Lung (tissue), 11 donors: ENCODE measurements at regions not wholly inside any gene's neighbourhood (a gene's known extent, or its start where the extent isn't known, plus 50 kb on each side); places are given as distances from the start of the nearest gene placed in this dataset.

Experiments used
- ATAC-seq: fragments of 200-7000 bp; cut with Tn5 transposase; one replicate; pipeline ENCODE4 v1.9.1; 2020; ENCODE audit warnings: moderate number of reproducible peaks; ENCODE audit not compliant: insufficient read depth, low FRiP score
- DNase-seq, 3 donors: peaks; one replicate each; pipeline ENCODE4 v3.0.0-alpha.2; 2013 to 2017
- H3K27ac ChIP-seq, 2 donors: one replicate each; pipeline ENCODE4 v1.5.1; 2013; ENCODE audit warnings: mild to moderate bottlenecking in 2 of 2, moderate library complexity in 2 of 2, control low read depth in 1 of 2, inconsistent platforms in 1 of 2, low read depth in 1 of 2, low read length in 1 of 2
- H3K27me3 ChIP-seq, 3 donors: one replicate each; pipeline ENCODE4 v1.5.1; 2013; ENCODE audit warnings: low read length in 2 of 3; ENCODE audit not compliant: control insufficient read depth in 3 of 3, insufficient read depth in 3 of 3
- H3K36me3 ChIP-seq, 4 donors: one replicate each; pipeline ENCODE4 v1.5.1; 2013; ENCODE audit warnings: low read length in 4 of 4, mild to moderate bottlenecking in 1 of 4, moderate library complexity in 1 of 4; ENCODE audit not compliant: control insufficient read depth in 4 of 4, insufficient read depth in 4 of 4
- H3K4me1 ChIP-seq, 5 donors: one replicate each; pipeline ENCODE4 v1.5.1; 2013; ENCODE audit warnings: low read length in 5 of 5, mild to moderate bottlenecking in 2 of 5, moderate library complexity in 1 of 5; ENCODE audit not compliant: control insufficient read depth in 5 of 5, insufficient read depth in 5 of 5
- H3K4me3 ChIP-seq: one replicate; pipeline ENCODE4 v1.5.1; 2013; ENCODE audit warnings: mild to moderate bottlenecking, control low read depth, moderate library complexity
- H3K9ac ChIP-seq, 2 donors: one replicate each; pipeline ENCODE4 v1.5.1; 2013; ENCODE audit warnings: low read length in 2 of 2, control low read depth in 1 of 2; ENCODE audit not compliant: insufficient read depth in 1 of 2
- H3K9me3 ChIP-seq, 4 donors: one replicate each; pipeline ENCODE4 v1.5.1; 2013; ENCODE audit warnings: low read length in 3 of 4, mild to moderate bottlenecking in 1 of 4, moderate library complexity in 1 of 4; ENCODE audit not compliant: control insufficient read depth in 4 of 4, insufficient read depth in 3 of 4
- WGBS, 2 donors: extraction: QIAGEN DNeasy Blood & Tissue Kit; methylation state at CpG; one replicate each; pipeline ENCODE4 v1.1.7; 2013; 5-methylcytosine and 5-hydroxymethylcytosine counted together
- TF ChIP-seq, protein P1 (sequence below): IDR thresholded peaks from 2 replicates; pipeline ENCODE4 v1.5.1; 2012; ENCODE audit warnings: mild to moderate bottlenecking; ENCODE audit errors: control extremely low read depth, extremely low read depth
- donor health status: control.
- donor health status: control.
- donor health status: Bipolar disorder and iron deficiency.
- donor health status: healthy.
- donor health status: DM: yes; HTN: yes; CAD: no.

DNA sequence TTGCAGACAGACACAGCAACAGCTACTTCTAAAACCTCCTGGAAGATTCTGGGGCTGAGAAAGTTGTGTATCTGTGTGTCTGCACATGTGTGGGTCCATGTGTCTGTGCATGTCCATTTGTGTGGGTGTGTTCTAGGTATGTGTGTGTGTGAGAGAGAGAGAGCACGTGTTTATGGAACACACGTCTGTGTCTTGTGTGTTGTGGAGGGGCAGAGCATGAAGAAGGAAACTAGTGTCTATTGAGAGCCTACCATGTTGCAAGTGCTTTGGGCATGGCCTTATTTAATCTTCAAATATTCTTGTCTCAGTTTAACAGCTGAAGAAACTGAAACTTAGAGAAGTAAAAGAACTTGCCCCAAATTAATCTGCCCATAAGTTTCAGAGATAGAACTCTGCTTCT is 327.5 kb downstream of the UACA start:
- 80 to 86% methylated on average over 2 of the region's 2 CpGs for WGBS, 2 donors
- DNase-seq = no peak

DNA sequence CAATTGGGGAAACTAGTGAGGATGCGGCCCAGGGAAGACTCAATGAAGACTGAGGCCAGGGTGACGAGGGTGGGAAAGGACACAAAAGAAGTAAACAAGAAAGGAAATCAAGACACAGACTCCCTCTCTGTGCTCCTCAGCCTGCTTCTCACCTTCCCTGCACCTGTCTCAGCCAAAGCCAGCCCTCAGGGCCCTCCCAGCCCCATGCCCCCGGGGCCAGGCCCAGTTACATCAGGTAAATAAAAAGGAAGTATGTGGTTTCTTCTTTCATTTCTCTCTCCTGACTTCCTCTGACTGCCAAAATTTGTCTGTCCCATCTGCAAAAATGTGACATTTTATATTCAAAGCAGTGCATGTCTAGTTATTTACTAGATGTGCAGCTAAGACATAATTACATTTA is 328.0 kb downstream of the UACA start:
- Histone ChIP-seq H3K4me3 (no peak overlapping the region), H3K27ac (no peak overlapping the region), H3K9ac (no peak overlapping the region), H3K4me1 (peaks cover 0 to 10% (median 0%) of the 10 kb centered on the region in 5 donors), H3K9me3 (no peaks in the 10 kb centered on the region), H3K36me3 (no peaks in the 10 kb centered on the region), H3K27me3 (peaks cover 0 to 3% (median 0%) of the 10 kb centered on the region in 3 donors)
- DNase-seq = no peak
- WGBS, 2 donors = 31 to 70% methylated on average over 3 of the region's 3 CpGs
- TF ChIP-seq, protein P1, sequence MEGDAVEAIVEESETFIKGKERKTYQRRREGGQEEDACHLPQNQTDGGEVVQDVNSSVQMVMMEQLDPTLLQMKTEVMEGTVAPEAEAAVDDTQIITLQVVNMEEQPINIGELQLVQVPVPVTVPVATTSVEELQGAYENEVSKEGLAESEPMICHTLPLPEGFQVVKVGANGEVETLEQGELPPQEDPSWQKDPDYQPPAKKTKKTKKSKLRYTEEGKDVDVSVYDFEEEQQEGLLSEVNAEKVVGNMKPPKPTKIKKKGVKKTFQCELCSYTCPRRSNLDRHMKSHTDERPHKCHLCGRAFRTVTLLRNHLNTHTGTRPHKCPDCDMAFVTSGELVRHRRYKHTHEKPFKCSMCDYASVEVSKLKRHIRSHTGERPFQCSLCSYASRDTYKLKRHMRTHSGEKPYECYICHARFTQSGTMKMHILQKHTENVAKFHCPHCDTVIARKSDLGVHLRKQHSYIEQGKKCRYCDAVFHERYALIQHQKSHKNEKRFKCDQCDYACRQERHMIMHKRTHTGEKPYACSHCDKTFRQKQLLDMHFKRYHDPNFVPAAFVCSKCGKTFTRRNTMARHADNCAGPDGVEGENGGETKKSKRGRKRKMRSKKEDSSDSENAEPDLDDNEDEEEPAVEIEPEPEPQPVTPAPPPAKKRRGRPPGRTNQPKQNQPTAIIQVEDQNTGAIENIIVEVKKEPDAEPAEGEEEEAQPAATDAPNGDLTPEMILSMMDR = no peak
- ATAC-seq = no peak

More for the DNA sequence above, 327.5 kb downstream of the UACA start:
- Histone ChIP-seq H3K36me3 (no peaks in the 10 kb centered on the region), H3K27ac (no peak overlapping the region), H3K9me3 (no peaks in the 10 kb centered on the region), H3K27me3 (peaks cover 0 to 4% (median 0%) of the 10 kb centered on the region in 3 donors), H3K4me3 (no peak overlapping the region), H3K4me1 (peaks cover 0 to 10% (median 0%) of the 10 kb centered on the region in 5 donors), H3K9ac (no peak overlapping the region)
- TF ChIP-seq, protein P1 = no peak
- ATAC-seq = no peak

DNA sequence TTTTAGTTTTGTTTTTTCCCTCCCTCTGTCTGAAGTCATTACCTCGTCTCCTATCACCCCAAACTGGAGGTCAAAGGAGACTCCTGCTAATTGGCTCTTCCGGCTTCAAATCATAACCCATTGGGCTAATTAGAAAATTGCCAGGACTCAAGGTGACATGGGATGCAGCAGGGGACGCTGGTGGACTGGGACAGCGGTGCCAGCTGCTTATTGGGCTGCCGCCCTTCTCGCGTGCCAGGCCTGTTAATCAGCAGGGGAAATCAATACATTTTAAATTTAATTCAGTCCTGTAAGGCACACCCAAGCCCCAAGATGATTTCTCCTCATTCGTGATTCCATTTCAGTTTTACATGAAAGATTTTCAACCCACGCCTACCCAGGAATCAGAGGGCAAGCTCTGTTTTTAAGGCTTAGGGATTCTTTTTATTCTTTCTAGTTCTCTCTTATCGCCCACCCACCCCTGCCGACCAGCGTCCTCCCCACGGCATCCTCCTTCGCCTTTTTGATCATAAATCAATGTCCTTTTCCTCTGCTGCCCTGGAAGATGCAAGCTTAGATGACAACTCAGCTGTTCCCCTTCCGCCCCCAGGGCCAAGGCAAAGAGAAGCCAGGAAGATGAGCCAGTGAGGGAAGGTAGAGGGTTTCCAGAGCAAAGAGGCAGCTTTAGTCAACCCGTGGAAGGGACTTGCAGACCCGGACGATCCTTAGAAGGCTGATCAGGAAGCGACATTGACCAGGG is 329.6 kb downstream of the UACA start:
- ATAC-seq = no peak
- Histone ChIP-seq H3K4me3 (no peak overlapping the region), H3K4me1 (peaks cover 0 to 5% (median 0%) of the 10 kb centered on the region in 5 donors), H3K9ac (no peak overlapping the region), H3K36me3 (no peaks in the 10 kb centered on the region), H3K27ac (no peak overlapping the region), H3K9me3 (peaks cover 0 to 3% (median 0%) of the 10 kb centered on the region in 4 donors), H3K27me3 (peaks cover 0 to 3% (median 0%) of the 10 kb centered on the region in 3 donors)
- DNase-seq = no peak
- WGBS, 2 donors = 75 to 77% methylated on average over 19 of the region's 19 CpGs
- TF ChIP-seq, protein P1 = no peak
